AG10803 (cell line): ENCODE measurements at regions not wholly inside any gene's neighbourhood (a gene's known extent, or its start where the extent isn't known, plus 50 kb on each side); places are given as distances from the start of the nearest gene placed in this dataset.

ENCODE experiments used
- DNase-seq: peaks from one replicate; pipeline ENCODE4 v3.0.0; 2010; ENCODE audit warnings: low read depth
- H3K4me3 ChIP-seq: 2 replicates; pipeline ENCODE4 v1.5.1; 2011; ENCODE audit warnings: mild to moderate bottlenecking, low read length, control low read depth
- CTCF ChIP-seq: conservative IDR thresholded peaks from 2 replicates; pipeline ENCODE4 v1.5.1; 2011; ENCODE audit warnings: mild to moderate bottlenecking, low read length, control low read depth, inconsistent platforms

- DNase-seq = no peak
- H3K4me3 ChIP-seq = no peak overlapping the region
- no peak for TF ChIP-seq CTCF
These were observed 133.8 kb upstream of the ARHGAP5 start for GRCh38 chr14:31943217-31943799.

GRCh38 chr14:31943861-31944255 lies 133.2 kb upstream of the ARHGAP5 start:
- no peak for TF ChIP-seq CTCF
- no peak overlapping the region for H3K4me3 ChIP-seq

GRCh38 chr14:31944256-31945073 lies 132.6 kb upstream of the ARHGAP5 start:
- DNase-seq = no peak
- TF ChIP-seq CTCF = no peak
- no peak overlapping the region for H3K4me3 ChIP-seq

More at GRCh38 chr14:31943861-31944255, 133.2 kb upstream of the ARHGAP5 start:
- no peak for DNase-seq

GRCh38 chr14:31945074-31945613 lies 132.0 kb upstream of the ARHGAP5 start:
- peak; percentile 27 for DNase-seq
- TF ChIP-seq CTCF = no peak
- no peak overlapping the region for H3K4me3 ChIP-seq

GRCh38 chr14:31945701-31946100 lies 131.4 kb upstream of the ARHGAP5 start:
- H3K4me3 ChIP-seq = no peak overlapping the region
- no peak for TF ChIP-seq CTCF
- no peak for DNase-seq

- no peak for DNase-seq
- TF ChIP-seq CTCF = no peak
- H3K4me3 ChIP-seq = no peak overlapping the region
These were observed 130.0 kb upstream of the ARHGAP5 start for GRCh38 chr14:31947076-31947475.
